Astrocyte of the hippocampus (primary cell): ENCODE measurements at regions not wholly inside any gene's neighbourhood (a gene's known extent, or its start where the extent isn't known, plus 50 kb on each side); places are given as distances from the start of the nearest gene placed in this dataset.
"Not testable (repeated sequence)": the region's sequence is repeated elsewhere in the genome, so short reads cannot be mapped to it uniquely, and the experiment has no call there.

Experiments
- DNase-seq: peaks from one replicate; pipeline ENCODE4 v3.0.0; 2011; ENCODE audit warnings: low read depth, low spot score

GRCh38 chr6:79431537-79431933 is 105.7 kb downstream of the LCA5 start:
- no peak for DNase-seq

- DNase-seq: no peak
These were observed 106.2 kb downstream of the LCA5 start for GRCh38 chr6:79430913-79431536.

GRCh38 chr6:79427721-79428120 is 109.5 kb downstream of the LCA5 start:
- no peak for DNase-seq

- DNase-seq: no peak
These were observed 110.5 kb downstream of the LCA5 start for GRCh38 chr6:79426625-79427278.

GRCh38 chr6:79425589-79426311 is 111.5 kb downstream of the LCA5 start:
- DNase-seq: no peak

- DNase-seq: no peak
These were observed 114.0 kb downstream of the LCA5 start for GRCh38 chr6:79423216-79423615.

GRCh38 chr6:79422666-79423065 is 114.6 kb downstream of the LCA5 start:
- DNase-seq: no peak

- peak; percentile 90 for DNase-seq
These were observed 115.3 kb downstream of the LCA5 start for GRCh38 chr6:79421707-79422484.

- peak; percentile 6 for DNase-seq
These were observed 116.2 kb downstream of the LCA5 start for GRCh38 chr6:79421001-79421411.

GRCh38 chr6:79420054-79420453 is 117.2 kb downstream of the LCA5 start:
- DNase-seq: no peak

- DNase-seq: no peak
These were observed 120.3 kb downstream of the LCA5 start for GRCh38 chr6:79416931-79417330.

- peak; percentile 31 for DNase-seq
These were observed 123.6 kb downstream of the LCA5 start for GRCh38 chr6:79413562-79414002.

- no peak for DNase-seq
These were observed 126.4 kb downstream of the LCA5 start for GRCh38 chr6:79410806-79411205.

- DNase-seq: no peak
These were observed 128.8 kb downstream of the LCA5 start for GRCh38 chr6:79408256-79408974.

GRCh38 chr6:79404677-79405076 is 132.6 kb downstream of the LCA5 start:
- DNase-seq: no peak

- no peak for DNase-seq
These were observed 133.0 kb downstream of the LCA5 start for GRCh38 chr6:79404261-79404660.

GRCh38 chr6:79403563-79403962 is 133.7 kb downstream of the LCA5 start:
- no peak for DNase-seq

- DNase-seq: no peak
These were observed 134.1 kb downstream of the LCA5 start for GRCh38 chr6:79403086-79403485.

GRCh38 chr6:79399499-79399898 is 137.7 kb downstream of the LCA5 start:
- no peak for DNase-seq

GRCh38 chr6:79398617-79399016 is 138.6 kb downstream of the LCA5 start:
- DNase-seq: not testable (repeated sequence)

- DNase-seq: no peak
These were observed 140.6 kb downstream of the LCA5 start for GRCh38 chr6:79396625-79397024.
